Panc1 (cell line): ENCODE measurements at regions not wholly inside any gene's neighbourhood (a gene's known extent, or its start where the extent isn't known, plus 50 kb on each side); places are given as distances from the start of the nearest gene placed in this dataset.

Experiments used
- CTCF ChIP-seq: fragments of 450-650 bp; IDR thresholded peaks from 2 replicates; pipeline ENCODE4 v1.5.1; 2017; ENCODE audit warnings: mild to moderate bottlenecking
- REST ChIP-seq, 2 experiments: IDR thresholded peaks; 2 replicates each; pipeline ENCODE4 v1.6.1; 2011 to 2012; ENCODE audit warnings: low read depth in 2 of 2, control low read depth in 1 of 2, low read length in 1 of 2, mild to moderate bottlenecking in 1 of 2, moderate library complexity in 1 of 2; ENCODE audit not compliant: insufficient read depth in 1 of 2
- TCF7L2 ChIP-seq: IDR thresholded peaks from 2 replicates; pipeline ENCODE4 v1.6.1; 2011; ENCODE audit warnings: mild to moderate bottlenecking, low read depth, low read length, inconsistent platforms

- TF ChIP-seq TCF7L2 (no peak), CTCF (no peak), REST (IDR thresholded peaks at IDR 0.05; ENCODE audit: insufficient read depth in 1 of 2, low read depth in 2 of 2, low read length in 1 of 2) (no peak)
Observed at GRCh38 chr13:48925001-48925400, 50.7 kb upstream of the FNDC3A start.
